HepG2 (cell line): ENCODE measurements at regions not wholly inside any gene's neighbourhood (a gene's known extent, or its start where the extent isn't known, plus 50 kb on each side); places are given as distances from the start of the nearest gene placed in this dataset.

Source experiments
- ATAC-seq: fragments of 200-7000 bp; cut with Tn5 transposase; 3 replicates; pipeline ENCODE4 v1.9.1; 2020; ENCODE audit warnings: mild to moderate bottlenecking, moderate library complexity
- BruUV-seq: library from RNA; stranded (reverse); fragments of 400-500 nt; replicated peaks from 2 replicates; lab custom pipeline; 2021; lab: Mats Ljungman, UMichigan
- CTCF ChIA-PET: fragments of 300-600 bp; formaldehyde crosslinking; extraction: SDS; loops from one replicate; lab custom pipeline; 2021; ENCODE audit warnings: low total read pairs, inconsistent platforms, low intra/inter-chr PET ratio; lab: Yijun Ruan, JAX
- POLR2A ChIA-PET: fragments of 350-600 bp; sonication (Branson Sonifier 250); formaldehyde crosslinking; loops from one replicate; lab custom pipeline; 2020; ENCODE audit warnings: antibody characterized with exemption, inconsistent platforms; lab: Yijun Ruan, JAX
- DNase-seq: peaks from one replicate; pipeline ENCODE4 v3.0.0-alpha.2; 2015; ENCODE audit warnings: low spot score
- FAIRE-seq: peaks from 3 replicates; lab custom pipeline; 2011; peaks lifted over from hg19 to GRCh38; lab: Jason Lieb, UNC
- H2AFZ ChIP-seq: one replicate; pipeline ENCODE4 v1.6.1; 2011; ENCODE audit warnings: low read length, inconsistent platforms
- H3K27ac ChIP-seq: fragments of 300-600 bp; 3 replicates; pipeline ENCODE4 v1.8.0; 2011; ENCODE audit warnings: mixed run types, mild to moderate bottlenecking, mixed read lengths, low read length, inconsistent platforms; ENCODE audit not compliant: insufficient read depth; ENCODE audit errors: extremely low read length
- H3K27me3 ChIP-seq, 2 experiments: fragments of 200-600 bp in 1 of 2; 2 replicates in 1 of 2; 3 replicates in 1 of 2; pipeline versions ENCODE4 v1.6.0 to v1.8.0; 2011; ENCODE audit warnings: low read length in 2 of 2, mild to moderate bottlenecking in 2 of 2, moderate library complexity in 2 of 2, inconsistent platforms in 1 of 2; ENCODE audit not compliant: insufficient read depth in 2 of 2, control insufficient read depth in 1 of 2
- H3K36me3 ChIP-seq, 2 experiments: fragments of 200-600 bp in 1 of 2; replicated peaks in 1 of 2; 2 replicates in 1 of 2; 3 replicates in 1 of 2; pipeline versions ENCODE4 v1.5.1 to v1.8.0; 2011; ENCODE audit warnings: low read length in 2 of 2, inconsistent platforms in 1 of 2; ENCODE audit not compliant: insufficient read depth in 2 of 2, control insufficient read depth in 1 of 2
- H3K4me1 ChIP-seq: 2 replicates; pipeline ENCODE4 v1.5.1; 2012; ENCODE audit warnings: low read length, inconsistent platforms; ENCODE audit not compliant: insufficient read depth
- H3K4me2 ChIP-seq: 2 replicates; pipeline ENCODE4 v1.6.0; 2011; ENCODE audit warnings: low read depth, low read length, inconsistent platforms
- H3K4me3 ChIP-seq, 3 experiments: fragments of 200-600 bp in 1 of 3; sonication (generic), shearing (Covaris generic) in 1 of 3; replicated peaks in 1 of 3; 2 replicates each; pipeline ENCODE4 v1.5.1; 2011 to 2016; ENCODE audit warnings: low read length in 3 of 3, inconsistent platforms in 2 of 3, low read depth in 2 of 3, mild to moderate bottlenecking in 2 of 3, control low read depth in 1 of 3, mixed read lengths in 1 of 3; ENCODE audit not compliant: insufficient read depth in 1 of 3
- H3K79me2 ChIP-seq: one replicate; pipeline ENCODE4 v1.6.1; 2011; ENCODE audit warnings: low read length, inconsistent platforms; ENCODE audit not compliant: insufficient read depth
- H3K9ac ChIP-seq: 2 replicates; pipeline ENCODE4 v1.6.0; 2011; ENCODE audit warnings: mild to moderate bottlenecking, low read depth, low read length, inconsistent platforms; ENCODE audit not compliant: insufficient read depth
- H3K9me3 ChIP-seq: 2 replicates; pipeline ENCODE4 v1.5.1; 2012; ENCODE audit warnings: mild to moderate bottlenecking, low read length
- H4K20me1 ChIP-seq: 2 replicates; pipeline ENCODE4 v1.6.0; 2011; ENCODE audit warnings: inconsistent platforms, mild to moderate bottlenecking, low read length, moderate library complexity; ENCODE audit not compliant: insufficient read depth
- HOXA9 ChIP-seq: sonication (generic); formaldehyde crosslinking; IDR thresholded peaks from 2 replicates; pipeline ENCODE4 v1.8.1; 2022; ENCODE audit warnings: missing genetic modification reagents, mild to moderate bottlenecking, moderate library complexity, borderline replicate concordance
- IKZF1 ChIP-seq: fragments of 450-650 bp; IDR thresholded peaks from 2 replicates; pipeline ENCODE4 v1.7.1; 2016
- KAT2B ChIP-seq: fragments of 150-350 bp; IDR thresholded peaks from 2 replicates; pipeline ENCODE4 v1.6.1; 2014; ENCODE audit warnings: low read depth, low read length, borderline replicate concordance
- MAX ChIP-seq: IDR thresholded peaks from 2 replicates; pipeline ENCODE4 v1.6.1; 2012; ENCODE audit warnings: inconsistent platforms
- TFDP1 ChIP-seq: IDR thresholded peaks from 2 replicates; pipeline ENCODE4 v1.6.1; 2016; ENCODE audit warnings: missing compliant biosample characterization, missing genetic modification reagents, borderline replicate concordance
- ZNF101 ChIP-seq: sonication (generic); formaldehyde crosslinking; IDR thresholded peaks from 2 replicates; pipeline ENCODE4 v1.4.0; 2020; ENCODE audit warnings: mild to moderate bottlenecking, low read depth, missing genetic modification reagents, borderline replicate concordance
- ZNF503 ChIP-seq: sonication (generic); formaldehyde crosslinking; IDR thresholded peaks from 2 replicates; pipeline ENCODE4 v1.4.0; 2020; ENCODE audit warnings: missing genetic modification reagents
- ZNF605 ChIP-seq: sonication (generic); formaldehyde crosslinking; IDR thresholded peaks from 2 replicates; pipeline ENCODE4 v1.8.0; 2022; ENCODE audit warnings: mild to moderate bottlenecking, missing genetic modification reagents
- WGBS: methylation state at CpG from one replicate; pipeline ENCODE4 v1.1.6; 2017; ENCODE audit warnings: low lambda C conversion rate; 5-methylcytosine and 5-hydroxymethylcytosine counted together
- in situ Hi-C: cut with HindIII; loops from 2 replicates; pipeline ENCODE4 v1.10.0; 2017; ENCODE audit warnings: low pct_unique_long_range_greater_than_20kb; ENCODE audit not compliant: extremely low pct_ligation_motif_present
- intact Hi-C: fragments of 100-400 bp; cut with micrococcal nuclease; formaldehyde crosslinking; loops from one replicate; pipeline ENCODE4 v1.10.0; 2022; ENCODE audit not compliant: unreplicated experiment
- TF ChIP-seq, protein P1 (sequence below): sonication (generic); formaldehyde crosslinking; conservative IDR thresholded peaks from 2 replicates; pipeline ENCODE4 v1.4.0; 2020; ENCODE audit warnings: missing genetic modification reagents
- TF ChIP-seq, protein P2 (sequence below): sonication (generic); formaldehyde crosslinking; IDR thresholded peaks from 2 replicates; pipeline ENCODE4 v1.5.1; 2020; ENCODE audit warnings: missing genetic modification reagents, mild to moderate bottlenecking, borderline replicate concordance
- TF ChIP-seq, protein P3 (sequence below): sonication (generic); formaldehyde crosslinking; IDR thresholded peaks from 2 replicates; pipeline ENCODE4 v1.4.0; 2020; ENCODE audit warnings: mild to moderate bottlenecking, missing genetic modification reagents
- TF ChIP-seq, protein P4 (sequence below): IDR thresholded peaks from 2 replicates; pipeline ENCODE4 v1.6.1; 2018; ENCODE audit warnings: missing genetic modification reagents

DNA sequence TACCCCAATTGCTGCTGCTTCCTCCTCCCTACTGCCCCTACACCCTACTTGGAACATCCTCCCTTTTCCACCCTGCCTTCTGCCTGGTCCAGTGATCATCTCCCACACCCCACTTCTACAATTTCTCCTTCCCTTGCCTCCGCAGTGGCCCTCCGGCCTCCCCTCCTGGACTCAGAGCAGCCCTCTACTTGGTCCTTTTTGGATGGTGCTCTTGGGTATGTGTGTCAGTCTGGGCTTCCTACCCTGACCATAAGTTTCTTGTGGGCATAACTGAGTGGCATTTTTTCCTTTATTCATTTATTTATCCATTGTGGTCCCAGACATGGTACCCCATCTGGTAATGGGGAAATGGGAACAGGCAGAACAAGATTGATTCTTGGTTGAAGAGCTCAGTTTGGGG, 111.4 kb upstream of the NAV2 start:
- ATAC-seq (no peak), DNase-seq (no peak), FAIRE-seq (no peak)
- WGBS = 25% methylated on average over 2 of the region's 2 CpGs
- no peak overlapping the region for H2AFZ ChIP-seq
- peaks cover 0 to 8% of the 10 kb centered on the region in 2 experiments; a peak in 1 of 5 replicates for H3K27me3 ChIP-seq
- H3K9me3 ChIP-seq = no peaks in the 10 kb centered on the region
- no TSS peak for BruUV-seq
- intact Hi-C loops = no loop called here
- POLR2A ChIA-PET = no interaction called here
- no peaks in the 10 kb centered on the region for H4K20me1 ChIP-seq
- CTCF ChIA-PET = no interaction called here
- no peak overlapping the region for H3K27ac ChIP-seq
- no peaks in the 10 kb centered on the region for H3K36me3 ChIP-seq
- in situ Hi-C loops = no loop called here
- no peaks in the 10 kb centered on the region for H3K79me2 ChIP-seq
- no peaks in the 10 kb centered on the region for H3K4me1 ChIP-seq
- no peak overlapping the region for H3K4me2 ChIP-seq
- no peak overlapping the region for H3K4me3 ChIP-seq
- H3K9ac ChIP-seq = no peak overlapping the region
- no peak for TF ChIP-seq TFDP1 (CRISPR knock-in tag)
- no peak for TF ChIP-seq HOXA9 (CRISPR knock-in tag)
- TF ChIP-seq ZNF605 (CRISPR knock-in tag) = no peak
- TF ChIP-seq, protein P1, sequence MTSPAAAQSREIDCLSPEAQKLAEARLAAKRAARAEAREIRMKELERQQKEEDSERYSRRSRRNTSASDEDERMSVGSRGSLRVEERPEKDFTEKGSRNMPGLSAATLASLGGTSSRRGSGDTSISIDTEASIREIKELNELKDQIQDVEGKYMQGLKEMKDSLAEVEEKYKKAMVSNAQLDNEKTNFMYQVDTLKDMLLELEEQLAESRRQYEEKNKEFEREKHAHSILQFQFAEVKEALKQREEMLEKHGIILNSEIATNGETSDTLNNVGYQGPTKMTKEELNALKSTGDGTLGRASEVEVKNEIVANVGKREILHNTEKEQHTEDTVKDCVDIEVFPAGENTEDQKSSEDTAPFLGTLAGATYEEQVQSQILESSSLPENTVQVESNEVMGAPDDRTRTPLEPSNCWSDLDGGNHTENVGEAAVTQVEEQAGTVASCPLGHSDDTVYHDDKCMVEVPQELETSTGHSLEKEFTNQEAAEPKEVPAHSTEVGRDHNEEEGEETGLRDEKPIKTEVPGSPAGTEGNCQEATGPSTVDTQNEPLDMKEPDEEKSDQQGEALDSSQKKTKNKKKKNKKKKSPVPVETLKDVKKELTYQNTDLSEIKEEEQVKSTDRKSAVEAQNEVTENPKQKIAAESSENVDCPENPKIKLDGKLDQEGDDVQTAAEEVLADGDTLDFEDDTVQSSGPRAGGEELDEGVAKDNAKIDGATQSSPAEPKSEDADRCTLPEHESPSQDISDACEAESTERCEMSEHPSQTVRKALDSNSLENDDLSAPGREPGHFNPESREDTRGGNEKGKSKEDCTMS (CRISPR knock-in tag) = no peak
- TF ChIP-seq, protein P2, sequence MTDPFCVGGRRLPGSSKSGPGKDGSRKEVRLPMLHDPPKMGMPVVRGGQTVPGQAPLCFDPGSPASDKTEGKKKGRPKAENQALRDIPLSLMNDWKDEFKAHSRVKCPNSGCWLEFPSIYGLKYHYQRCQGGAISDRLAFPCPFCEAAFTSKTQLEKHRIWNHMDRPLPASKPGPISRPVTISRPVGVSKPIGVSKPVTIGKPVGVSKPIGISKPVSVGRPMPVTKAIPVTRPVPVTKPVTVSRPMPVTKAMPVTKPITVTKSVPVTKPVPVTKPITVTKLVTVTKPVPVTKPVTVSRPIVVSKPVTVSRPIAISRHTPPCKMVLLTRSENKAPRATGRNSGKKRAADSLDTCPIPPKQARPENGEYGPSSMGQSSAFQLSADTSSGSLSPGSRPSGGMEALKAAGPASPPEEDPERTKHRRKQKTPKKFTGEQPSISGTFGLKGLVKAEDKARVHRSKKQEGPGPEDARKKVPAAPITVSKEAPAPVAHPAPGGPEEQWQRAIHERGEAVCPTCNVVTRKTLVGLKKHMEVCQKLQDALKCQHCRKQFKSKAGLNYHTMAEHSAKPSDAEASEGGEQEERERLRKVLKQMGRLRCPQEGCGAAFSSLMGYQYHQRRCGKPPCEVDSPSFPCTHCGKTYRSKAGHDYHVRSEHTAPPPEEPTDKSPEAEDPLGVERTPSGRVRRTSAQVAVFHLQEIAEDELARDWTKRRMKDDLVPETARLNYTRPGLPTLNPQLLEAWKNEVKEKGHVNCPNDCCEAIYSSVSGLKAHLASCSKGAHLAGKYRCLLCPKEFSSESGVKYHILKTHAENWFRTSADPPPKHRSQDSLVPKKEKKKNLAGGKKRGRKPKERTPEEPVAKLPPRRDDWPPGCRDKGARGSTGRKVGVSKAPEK = no peak
- TF ChIP-seq IKZF1 = no peak
- TF ChIP-seq, protein P3, sequence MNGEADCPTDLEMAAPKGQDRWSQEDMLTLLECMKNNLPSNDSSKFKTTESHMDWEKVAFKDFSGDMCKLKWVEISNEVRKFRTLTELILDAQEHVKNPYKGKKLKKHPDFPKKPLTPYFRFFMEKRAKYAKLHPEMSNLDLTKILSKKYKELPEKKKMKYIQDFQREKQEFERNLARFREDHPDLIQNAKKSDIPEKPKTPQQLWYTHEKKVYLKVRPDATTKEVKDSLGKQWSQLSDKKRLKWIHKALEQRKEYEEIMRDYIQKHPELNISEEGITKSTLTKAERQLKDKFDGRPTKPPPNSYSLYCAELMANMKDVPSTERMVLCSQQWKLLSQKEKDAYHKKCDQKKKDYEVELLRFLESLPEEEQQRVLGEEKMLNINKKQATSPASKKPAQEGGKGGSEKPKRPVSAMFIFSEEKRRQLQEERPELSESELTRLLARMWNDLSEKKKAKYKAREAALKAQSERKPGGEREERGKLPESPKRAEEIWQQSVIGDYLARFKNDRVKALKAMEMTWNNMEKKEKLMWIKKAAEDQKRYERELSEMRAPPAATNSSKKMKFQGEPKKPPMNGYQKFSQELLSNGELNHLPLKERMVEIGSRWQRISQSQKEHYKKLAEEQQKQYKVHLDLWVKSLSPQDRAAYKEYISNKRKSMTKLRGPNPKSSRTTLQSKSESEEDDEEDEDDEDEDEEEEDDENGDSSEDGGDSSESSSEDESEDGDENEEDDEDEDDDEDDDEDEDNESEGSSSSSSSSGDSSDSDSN (CRISPR knock-in tag) = no peak
- no peak for TF ChIP-seq MAX
- no peak for TF ChIP-seq ZNF503
- TF ChIP-seq ZNF101 (CRISPR knock-in tag) = no peak
- TF ChIP-seq KAT2B = no peak
- TF ChIP-seq, protein P4, sequence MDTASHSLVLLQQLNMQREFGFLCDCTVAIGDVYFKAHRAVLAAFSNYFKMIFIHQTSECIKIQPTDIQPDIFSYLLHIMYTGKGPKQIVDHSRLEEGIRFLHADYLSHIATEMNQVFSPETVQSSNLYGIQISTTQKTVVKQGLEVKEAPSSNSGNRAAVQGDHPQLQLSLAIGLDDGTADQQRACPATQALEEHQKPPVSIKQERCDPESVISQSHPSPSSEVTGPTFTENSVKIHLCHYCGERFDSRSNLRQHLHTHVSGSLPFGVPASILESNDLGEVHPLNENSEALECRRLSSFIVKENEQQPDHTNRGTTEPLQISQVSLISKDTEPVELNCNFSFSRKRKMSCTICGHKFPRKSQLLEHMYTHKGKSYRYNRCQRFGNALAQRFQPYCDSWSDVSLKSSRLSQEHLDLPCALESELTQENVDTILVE (CRISPR knock-in tag) = no peak
